ENCODE measurements at regions not wholly inside any gene's neighbourhood (a gene's known extent, or its start where the extent isn't known, plus 50 kb on each side); places are given as distances from the start of the nearest gene placed in this dataset.

GRCh38 chr1:87760155-87760554 is 431.5 kb downstream of the LMO4 start:
- Mint-ChIP-seq H3K4me3 (no peak overlapping the region), H3K9me3 (no peaks in the 10 kb centered on the region), H3K27ac (no peak overlapping the region), H3K36me3 (ENCODE audit: low read depth) (no peaks in the 10 kb centered on the region), H3K4me1 (no peaks in the 10 kb centered on the region), H3K27me3 (ENCODE audit: insufficient read depth) (no peaks in the 10 kb centered on the region)
- TF ChIP-seq, protein P1, sequence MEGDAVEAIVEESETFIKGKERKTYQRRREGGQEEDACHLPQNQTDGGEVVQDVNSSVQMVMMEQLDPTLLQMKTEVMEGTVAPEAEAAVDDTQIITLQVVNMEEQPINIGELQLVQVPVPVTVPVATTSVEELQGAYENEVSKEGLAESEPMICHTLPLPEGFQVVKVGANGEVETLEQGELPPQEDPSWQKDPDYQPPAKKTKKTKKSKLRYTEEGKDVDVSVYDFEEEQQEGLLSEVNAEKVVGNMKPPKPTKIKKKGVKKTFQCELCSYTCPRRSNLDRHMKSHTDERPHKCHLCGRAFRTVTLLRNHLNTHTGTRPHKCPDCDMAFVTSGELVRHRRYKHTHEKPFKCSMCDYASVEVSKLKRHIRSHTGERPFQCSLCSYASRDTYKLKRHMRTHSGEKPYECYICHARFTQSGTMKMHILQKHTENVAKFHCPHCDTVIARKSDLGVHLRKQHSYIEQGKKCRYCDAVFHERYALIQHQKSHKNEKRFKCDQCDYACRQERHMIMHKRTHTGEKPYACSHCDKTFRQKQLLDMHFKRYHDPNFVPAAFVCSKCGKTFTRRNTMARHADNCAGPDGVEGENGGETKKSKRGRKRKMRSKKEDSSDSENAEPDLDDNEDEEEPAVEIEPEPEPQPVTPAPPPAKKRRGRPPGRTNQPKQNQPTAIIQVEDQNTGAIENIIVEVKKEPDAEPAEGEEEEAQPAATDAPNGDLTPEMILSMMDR (conservative IDR thresholded peaks at IDR 0.05) = no peak
- no peak overlapping the region for H3K27ac ChIP-seq (ENCODE audit: low read depth, low read length)
- H3K4me1 ChIP-seq (ENCODE audit: control insufficient read depth, insufficient read depth, low read length) = no peaks in the 10 kb centered on the region
- no peaks in the 10 kb centered on the region for H3K36me3 ChIP-seq (ENCODE audit: control insufficient read depth, insufficient read depth, low read length)
- H3K9ac ChIP-seq (ENCODE audit: extremely low read depth, low read length, poor library complexity, severe bottlenecking) = no peak overlapping the region
- H3K27me3 ChIP-seq (ENCODE audit: control insufficient read depth, insufficient read depth, low read length, poor library complexity, severe bottlenecking) = no peaks in the 10 kb centered on the region
- WGBS, 2 experiments (ENCODE audit: insufficient coverage in 1 of 2, insufficient read length in 1 of 2) = 80 to 96% methylated on average over 1 to 2 of the region's 2 CpGs
- DNase-seq = no peak
- no peaks in the 10 kb centered on the region for H3K9me3 ChIP-seq (ENCODE audit: control insufficient read depth, low read length)
- no peak overlapping the region for H3K4me3 ChIP-seq (ENCODE audit: low read length)

DNA sequence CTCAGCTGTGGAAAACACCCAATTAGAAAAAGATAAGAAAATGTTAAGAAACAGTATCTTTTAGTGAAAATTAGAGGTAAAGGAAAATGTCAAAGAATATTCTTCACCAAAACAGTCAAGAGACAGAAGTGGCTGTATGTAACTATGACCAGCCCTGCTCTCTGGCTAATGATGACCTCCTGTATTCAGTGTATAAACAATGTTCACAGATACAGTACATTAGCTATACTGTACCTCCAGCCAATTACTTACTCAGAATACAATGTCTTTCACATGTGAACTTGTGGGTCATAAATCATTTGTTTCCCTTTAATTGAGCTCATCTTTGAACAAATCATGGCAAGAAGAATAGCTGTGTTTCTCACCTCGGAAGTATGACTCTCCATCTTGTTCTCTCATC is 432.0 kb downstream of the LMO4 start:
- Mint-ChIP-seq H3K27me3 (ENCODE audit: insufficient read depth) (no peaks in the 10 kb centered on the region), H3K9me3 (no peaks in the 10 kb centered on the region), H3K36me3 (ENCODE audit: low read depth) (no peaks in the 10 kb centered on the region), H3K27ac (no peak overlapping the region), H3K4me1 (no peaks in the 10 kb centered on the region), H3K4me3 (no peak overlapping the region)
- H3K36me3 ChIP-seq (ENCODE audit: control insufficient read depth, insufficient read depth, low read length) = no peaks in the 10 kb centered on the region
- no peaks in the 10 kb centered on the region for H3K9me3 ChIP-seq (ENCODE audit: control insufficient read depth, low read length)
- 88 to 100% methylated on average over 1 of the region's 1 CpG for WGBS, 2 experiments (ENCODE audit: insufficient coverage in 1 of 2, insufficient read length in 1 of 2)
- H3K9ac ChIP-seq (ENCODE audit: extremely low read depth, low read length, poor library complexity, severe bottlenecking) = no peak overlapping the region
- TF ChIP-seq, protein P1 (conservative IDR thresholded peaks at IDR 0.05) = no peak
- H3K4me1 ChIP-seq (ENCODE audit: control insufficient read depth, insufficient read depth, low read length) = no peaks in the 10 kb centered on the region
- H3K27ac ChIP-seq (ENCODE audit: low read depth, low read length) = no peak overlapping the region
- no peak overlapping the region for H3K4me3 ChIP-seq (ENCODE audit: low read length)
- H3K27me3 ChIP-seq (ENCODE audit: control insufficient read depth, insufficient read depth, low read length, poor library complexity, severe bottlenecking) = no peaks in the 10 kb centered on the region
- DNase-seq = no peak

DNA sequence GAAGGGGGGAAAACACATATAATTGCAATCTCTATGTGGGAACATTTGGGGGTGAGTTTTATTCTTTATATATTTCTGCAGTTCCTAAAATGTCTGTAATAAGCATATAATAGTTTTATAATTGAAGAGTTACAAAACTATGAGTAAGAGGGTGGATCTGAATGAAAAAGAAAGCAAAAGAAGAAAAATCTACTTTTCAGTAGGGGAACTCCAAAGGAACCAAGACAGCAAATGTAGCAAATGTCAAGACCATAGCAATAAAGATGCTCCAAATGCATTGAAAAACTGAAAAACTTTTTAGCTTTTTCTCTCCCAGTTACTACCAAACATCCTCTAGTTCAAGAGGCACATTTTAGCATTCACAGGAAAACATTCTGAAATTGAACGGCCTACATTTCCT is 434.8 kb downstream of the LMO4 start:
- WGBS, 2 experiments (ENCODE audit: insufficient coverage in 1 of 2, insufficient read length in 1 of 2) = 88% methylated on average over 1 of the region's 1 CpG; no CpG with 5 or more reads in 1 of the 2 experiments
- Histone ChIP-seq H3K9me3 (ENCODE audit: control insufficient read depth, low read length) (no peaks in the 10 kb centered on the region), H3K9ac (ENCODE audit: extremely low read depth, low read length, poor library complexity, severe bottlenecking) (no peak overlapping the region), H3K4me1 (ENCODE audit: control insufficient read depth, insufficient read depth, low read length) (no peaks in the 10 kb centered on the region), H3K4me3 (ENCODE audit: low read length) (no peak overlapping the region), H3K36me3 (ENCODE audit: control insufficient read depth, insufficient read depth, low read length) (no peaks in the 10 kb centered on the region), H3K27ac (ENCODE audit: low read depth, low read length) (no peak overlapping the region), H3K27me3 (ENCODE audit: control insufficient read depth, insufficient read depth, low read length, poor library complexity, severe bottlenecking) (no peaks in the 10 kb centered on the region)
- TF ChIP-seq, protein P1 (conservative IDR thresholded peaks at IDR 0.05) = no peak
- Mint-ChIP-seq H3K27ac (no peak overlapping the region), H3K4me3 (no peak overlapping the region), H3K36me3 (ENCODE audit: low read depth) (no peaks in the 10 kb centered on the region), H3K4me1 (no peaks in the 10 kb centered on the region), H3K27me3 (ENCODE audit: insufficient read depth) (no peaks in the 10 kb centered on the region), H3K9me3 (no peaks in the 10 kb centered on the region)
- no peak for DNase-seq
